GM23338 (cell line): ENCODE measurements at regions not wholly inside any gene's neighbourhood (a gene's known extent, or its start where the extent isn't known, plus 50 kb on each side); places are given as distances from the start of the nearest gene placed in this dataset.

Experiments used
- CREB1 ChIP-seq: fragments of 250-450 bp; sonication (Bioruptor Pico); IDR thresholded peaks from 2 replicates; pipeline ENCODE4 v1.5.0; 2020; ENCODE audit warnings: low read depth, mild to moderate bottlenecking, moderate library complexity
- CTCF ChIP-seq, 2 experiments: fragments of 200-600 bp in 1 of 2; sonication (generic) in 1 of 2; conservative IDR thresholded peaks; 2 replicates each; pipeline versions ENCODE4 v1.5.1 to v1.6.1; 2016 to 2017; ENCODE audit warnings: antibody characterized with exemption in 2 of 2, low read depth in 2 of 2, mild to moderate bottlenecking in 2 of 2, moderate library complexity in 1 of 2
- ETS1 ChIP-seq: IDR thresholded peaks from 2 replicates; pipeline ENCODE4 v1.6.1; 2016; ENCODE audit warnings: antibody characterized with exemption
- EZH2 ChIP-seq: fragments of 200-600 bp; sonication (generic); IDR thresholded peaks from one replicate; pipeline ENCODE4 v1.8.0; 2017; ENCODE audit warnings: antibody characterized with exemption, mild to moderate bottlenecking, low read depth; ENCODE audit not compliant: unreplicated experiment
- EZH2phosphoT487 ChIP-seq: fragments of 200-600 bp; sonication (generic); IDR thresholded peaks from one replicate; pipeline ENCODE4 v1.8.1; 2018; ENCODE audit warnings: antibody characterized with exemption; ENCODE audit not compliant: unreplicated experiment
- JUNB ChIP-seq: IDR thresholded peaks from one replicate; pipeline ENCODE4 v1.6.1; 2016; ENCODE audit warnings: antibody characterized with exemption; ENCODE audit not compliant: unreplicated experiment
- NANOG ChIP-seq: IDR thresholded peaks from 2 replicates; pipeline ENCODE4 v1.6.1; 2016; ENCODE audit warnings: antibody characterized with exemption, borderline replicate concordance
- POLR2AphosphoS5 ChIP-seq: IDR thresholded peaks from 2 replicates; pipeline ENCODE4 v1.6.1; 2016; ENCODE audit warnings: antibody characterized with exemption, low read depth
- STAT1 ChIP-seq: IDR thresholded peaks from one replicate; pipeline ENCODE4 v1.6.1; 2016; ENCODE audit warnings: antibody characterized with exemption; ENCODE audit not compliant: unreplicated experiment
- ZNF114 ChIP-seq: fragments of 250-450 bp; sonication (Bioruptor Pico); IDR thresholded peaks from 2 replicates; pipeline ENCODE4 v1.5.0; 2020; ENCODE audit warnings: mild to moderate bottlenecking, moderate library complexity
- ZNF331 ChIP-seq: fragments of 250-450 bp; sonication (Bioruptor Pico); IDR thresholded peaks from 2 replicates; pipeline ENCODE4 v1.5.0; 2020; ENCODE audit warnings: low read depth, mild to moderate bottlenecking, moderate library complexity
- TF ChIP-seq, protein P1 (sequence below): fragments of 250-450 bp; sonication (Bioruptor Pico); IDR thresholded peaks from 2 replicates; pipeline ENCODE4 v1.5.0; 2020; ENCODE audit warnings: mild to moderate bottlenecking, moderate library complexity
- TF ChIP-seq, protein P2 (sequence below): IDR thresholded peaks from one replicate; pipeline ENCODE4 v1.6.1; 2018; ENCODE audit warnings: antibody characterized with exemption; ENCODE audit not compliant: unreplicated experiment

- TF ChIP-seq ZNF114 (CRISPR knock-in tag) = no peak
- TF ChIP-seq, protein P1, sequence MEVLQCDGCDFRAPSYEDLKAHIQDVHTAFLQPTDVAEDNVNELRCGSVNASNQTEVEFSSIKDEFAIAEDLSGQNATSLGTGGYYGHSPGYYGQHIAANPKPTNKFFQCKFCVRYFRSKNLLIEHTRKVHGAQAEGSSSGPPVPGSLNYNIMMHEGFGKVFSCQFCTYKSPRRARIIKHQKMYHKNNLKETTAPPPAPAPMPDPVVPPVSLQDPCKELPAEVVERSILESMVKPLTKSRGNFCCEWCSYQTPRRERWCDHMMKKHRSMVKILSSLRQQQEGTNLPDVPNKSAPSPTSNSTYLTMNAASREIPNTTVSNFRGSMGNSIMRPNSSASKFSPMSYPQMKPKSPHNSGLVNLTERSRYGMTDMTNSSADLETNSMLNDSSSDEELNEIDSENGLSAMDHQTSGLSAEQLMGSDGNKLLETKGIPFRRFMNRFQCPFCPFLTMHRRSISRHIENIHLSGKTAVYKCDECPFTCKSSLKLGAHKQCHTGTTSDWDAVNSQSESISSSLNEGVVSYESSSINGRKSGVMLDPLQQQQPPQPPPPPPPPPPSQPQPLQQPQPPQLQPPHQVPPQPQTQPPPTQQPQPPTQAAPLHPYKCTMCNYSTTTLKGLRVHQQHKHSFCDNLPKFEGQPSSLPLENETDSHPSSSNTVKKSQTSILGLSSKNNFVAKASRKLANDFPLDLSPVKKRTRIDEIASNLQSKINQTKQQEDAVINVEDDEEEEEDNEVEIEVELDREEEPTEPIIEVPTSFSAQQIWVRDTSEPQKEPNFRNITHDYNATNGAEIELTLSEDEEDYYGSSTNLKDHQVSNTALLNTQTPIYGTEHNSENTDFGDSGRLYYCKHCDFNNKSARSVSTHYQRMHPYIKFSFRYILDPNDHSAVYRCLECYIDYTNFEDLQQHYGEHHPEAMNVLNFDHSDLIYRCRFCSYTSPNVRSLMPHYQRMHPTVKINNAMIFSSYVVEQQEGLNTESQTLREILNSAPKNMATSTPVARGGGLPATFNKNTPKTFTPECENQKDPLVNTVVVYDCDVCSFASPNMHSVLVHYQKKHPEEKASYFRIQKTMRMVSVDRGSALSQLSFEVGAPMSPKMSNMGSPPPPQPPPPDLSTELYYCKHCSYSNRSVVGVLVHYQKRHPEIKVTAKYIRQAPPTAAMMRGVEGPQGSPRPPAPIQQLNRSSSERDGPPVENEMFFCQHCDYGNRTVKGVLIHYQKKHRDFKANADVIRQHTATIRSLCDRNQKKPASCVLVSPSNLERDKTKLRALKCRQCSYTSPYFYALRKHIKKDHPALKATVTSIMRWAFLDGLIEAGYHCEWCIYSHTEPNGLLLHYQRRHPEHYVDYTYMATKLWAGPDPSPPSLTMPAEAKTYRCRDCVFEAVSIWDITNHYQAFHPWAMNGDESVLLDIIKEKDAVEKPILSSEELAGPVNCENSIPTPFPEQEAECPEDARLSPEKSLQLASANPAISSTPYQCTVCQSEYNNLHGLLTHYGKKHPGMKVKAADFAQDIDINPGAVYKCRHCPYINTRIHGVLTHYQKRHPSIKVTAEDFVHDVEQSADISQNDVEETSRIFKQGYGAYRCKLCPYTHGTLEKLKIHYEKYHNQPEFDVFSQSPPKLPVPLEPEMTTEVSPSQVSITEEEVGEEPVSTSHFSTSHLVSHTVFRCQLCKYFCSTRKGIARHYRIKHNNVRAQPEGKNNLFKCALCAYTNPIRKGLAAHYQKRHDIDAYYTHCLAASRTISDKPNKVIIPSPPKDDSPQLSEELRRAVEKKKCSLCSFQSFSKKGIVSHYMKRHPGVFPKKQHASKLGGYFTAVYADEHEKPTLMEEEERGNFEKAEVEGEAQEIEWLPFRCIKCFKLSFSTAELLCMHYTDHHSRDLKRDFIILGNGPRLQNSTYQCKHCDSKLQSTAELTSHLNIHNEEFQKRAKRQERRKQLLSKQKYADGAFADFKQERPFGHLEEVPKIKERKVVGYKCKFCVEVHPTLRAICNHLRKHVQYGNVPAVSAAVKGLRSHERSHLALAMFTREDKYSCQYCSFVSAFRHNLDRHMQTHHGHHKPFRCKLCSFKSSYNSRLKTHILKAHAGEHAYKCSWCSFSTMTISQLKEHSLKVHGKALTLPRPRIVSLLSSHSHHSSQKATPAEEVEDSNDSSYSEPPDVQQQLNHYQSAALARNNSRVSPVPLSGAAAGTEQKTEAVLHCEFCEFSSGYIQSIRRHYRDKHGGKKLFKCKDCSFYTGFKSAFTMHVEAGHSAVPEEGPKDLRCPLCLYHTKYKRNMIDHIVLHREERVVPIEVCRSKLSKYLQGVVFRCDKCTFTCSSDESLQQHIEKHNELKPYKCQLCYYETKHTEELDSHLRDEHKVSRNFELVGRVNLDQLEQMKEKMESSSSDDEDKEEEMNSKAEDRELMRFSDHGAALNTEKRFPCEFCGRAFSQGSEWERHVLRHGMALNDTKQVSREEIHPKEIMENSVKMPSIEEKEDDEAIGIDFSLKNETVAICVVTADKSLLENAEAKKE (CRISPR knock-in tag) = no peak
- TF ChIP-seq CTCF (conservative IDR thresholded peaks at IDR 0.05; ENCODE audit: low read depth in 2 of 2) = no peak
- TF ChIP-seq EZH2 = no peak
- no peak for TF ChIP-seq POLR2AphosphoS5
- TF ChIP-seq JUNB = no peak
- TF ChIP-seq, protein P2, sequence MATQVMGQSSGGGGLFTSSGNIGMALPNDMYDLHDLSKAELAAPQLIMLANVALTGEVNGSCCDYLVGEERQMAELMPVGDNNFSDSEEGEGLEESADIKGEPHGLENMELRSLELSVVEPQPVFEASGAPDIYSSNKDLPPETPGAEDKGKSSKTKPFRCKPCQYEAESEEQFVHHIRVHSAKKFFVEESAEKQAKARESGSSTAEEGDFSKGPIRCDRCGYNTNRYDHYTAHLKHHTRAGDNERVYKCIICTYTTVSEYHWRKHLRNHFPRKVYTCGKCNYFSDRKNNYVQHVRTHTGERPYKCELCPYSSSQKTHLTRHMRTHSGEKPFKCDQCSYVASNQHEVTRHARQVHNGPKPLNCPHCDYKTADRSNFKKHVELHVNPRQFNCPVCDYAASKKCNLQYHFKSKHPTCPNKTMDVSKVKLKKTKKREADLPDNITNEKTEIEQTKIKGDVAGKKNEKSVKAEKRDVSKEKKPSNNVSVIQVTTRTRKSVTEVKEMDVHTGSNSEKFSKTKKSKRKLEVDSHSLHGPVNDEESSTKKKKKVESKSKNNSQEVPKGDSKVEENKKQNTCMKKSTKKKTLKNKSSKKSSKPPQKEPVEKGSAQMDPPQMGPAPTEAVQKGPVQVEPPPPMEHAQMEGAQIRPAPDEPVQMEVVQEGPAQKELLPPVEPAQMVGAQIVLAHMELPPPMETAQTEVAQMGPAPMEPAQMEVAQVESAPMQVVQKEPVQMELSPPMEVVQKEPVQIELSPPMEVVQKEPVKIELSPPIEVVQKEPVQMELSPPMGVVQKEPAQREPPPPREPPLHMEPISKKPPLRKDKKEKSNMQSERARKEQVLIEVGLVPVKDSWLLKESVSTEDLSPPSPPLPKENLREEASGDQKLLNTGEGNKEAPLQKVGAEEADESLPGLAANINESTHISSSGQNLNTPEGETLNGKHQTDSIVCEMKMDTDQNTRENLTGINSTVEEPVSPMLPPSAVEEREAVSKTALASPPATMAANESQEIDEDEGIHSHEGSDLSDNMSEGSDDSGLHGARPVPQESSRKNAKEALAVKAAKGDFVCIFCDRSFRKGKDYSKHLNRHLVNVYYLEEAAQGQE = no peak
- no peak for TF ChIP-seq NANOG
- no peak for TF ChIP-seq CREB1
- no peak for TF ChIP-seq STAT1
- no peak for TF ChIP-seq EZH2phosphoT487
- TF ChIP-seq ETS1 = no peak
- no peak for TF ChIP-seq ZNF331 (CRISPR knock-in tag)
These were observed 319.9 kb downstream of the KCNC2 start for GRCh38 chr12:74889563-74890236.
